ENCODE measurements at regions not wholly inside any gene's neighbourhood (a gene's known extent, or its start where the extent isn't known, plus 50 kb on each side); places are given as distances from the start of the nearest gene placed in this dataset.

DNA sequence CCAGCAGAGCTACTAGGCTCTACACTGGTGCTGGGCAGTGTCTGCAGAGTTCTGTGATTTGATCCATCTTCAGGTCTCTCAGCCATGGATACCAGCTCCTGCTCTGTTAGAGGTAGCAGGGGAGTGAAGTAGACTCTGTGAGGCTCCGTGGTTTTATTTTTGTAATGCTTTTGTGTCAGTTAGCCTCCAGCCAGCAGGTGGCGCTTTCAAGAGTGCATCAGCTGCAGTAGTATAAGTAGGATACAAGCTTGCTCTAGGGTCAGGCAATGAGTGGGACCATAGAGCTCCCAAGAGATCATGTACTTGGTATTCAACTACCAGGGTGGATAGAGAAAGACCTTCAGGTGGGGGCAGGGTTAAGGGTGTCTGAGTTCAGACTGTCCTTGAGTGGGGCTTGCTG lies 362.5 kb upstream of the TRAM1L1 start:
- CTCF ChIA-PET, result no interaction called here
- Histone ChIP-seq H3K4me1 (ENCODE audit: control insufficient read depth, extremely low read depth, insufficient read depth, low read length) (no peaks in the 10 kb centered on the region), H3K9me1 (replicated peaks; ENCODE audit: control insufficient read depth, extremely low read depth, insufficient read depth, low read length) (no peaks in the 10 kb centered on the region), H4K20me1 (replicated peaks; ENCODE audit: control insufficient read depth, extremely low read depth, insufficient read depth, low read length) (no peaks in the 10 kb centered on the region), H2AFZ (ENCODE audit: low read depth, low read length) (no peak overlapping the region), H3K36me3 (ENCODE audit: control insufficient read depth in 2 of 2, extremely low read depth in 1 of 2, insufficient read depth in 2 of 2, low read length in 2 of 2) (no peaks in the 10 kb centered on the region), H3K4me3 (replicated peaks in 1 of 3; ENCODE audit: insufficient read depth in 1 of 3, low read depth in 1 of 3, low read length in 3 of 3) (no peak overlapping the region), H3K9me3 (replicated peaks; ENCODE audit: control insufficient read depth, insufficient read depth, low read length) (no peaks in the 10 kb centered on the region), H3K27ac (ENCODE audit: insufficient read depth, low read depth, low read length) (no peak overlapping the region), H3K9ac (replicated peaks; ENCODE audit: extremely low read depth, insufficient read depth, low read length) (no peak overlapping the region), H3K27me3 (ENCODE audit: control insufficient read depth in 2 of 2, insufficient read depth in 2 of 2, low read length in 2 of 2) (no peaks in the 10 kb centered on the region), H3K79me2 (ENCODE audit: control insufficient read depth, insufficient read depth, low read length) (no peaks in the 10 kb centered on the region), H3K4me2 (ENCODE audit: insufficient read depth, low read length) (no peak overlapping the region)
- DNase-seq (ENCODE audit: low read depth, low spot score) (no peak), FAIRE-seq (no peak)
- intact Hi-C loops (cut with micrococcal nuclease), result no loop called here
- POLR2A ChIA-PET, result no interaction called here
- BruUV-seq (replicated peaks), result no TSS peak
- dilution Hi-C loops (cut with MboI; ENCODE audit: extremely low pct_ligation_motif_present, low sequenced_read_pairs), result no loop called here
- TF ChIP-seq, protein P1, sequence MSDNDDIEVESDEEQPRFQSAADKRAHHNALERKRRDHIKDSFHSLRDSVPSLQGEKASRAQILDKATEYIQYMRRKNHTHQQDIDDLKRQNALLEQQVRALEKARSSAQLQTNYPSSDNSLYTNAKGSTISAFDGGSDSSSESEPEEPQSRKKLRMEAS (IDR thresholded peaks at IDR 0.05; ENCODE audit: insufficient read depth, insufficient read length), result no peak
- TF ChIP-seq, protein P2, sequence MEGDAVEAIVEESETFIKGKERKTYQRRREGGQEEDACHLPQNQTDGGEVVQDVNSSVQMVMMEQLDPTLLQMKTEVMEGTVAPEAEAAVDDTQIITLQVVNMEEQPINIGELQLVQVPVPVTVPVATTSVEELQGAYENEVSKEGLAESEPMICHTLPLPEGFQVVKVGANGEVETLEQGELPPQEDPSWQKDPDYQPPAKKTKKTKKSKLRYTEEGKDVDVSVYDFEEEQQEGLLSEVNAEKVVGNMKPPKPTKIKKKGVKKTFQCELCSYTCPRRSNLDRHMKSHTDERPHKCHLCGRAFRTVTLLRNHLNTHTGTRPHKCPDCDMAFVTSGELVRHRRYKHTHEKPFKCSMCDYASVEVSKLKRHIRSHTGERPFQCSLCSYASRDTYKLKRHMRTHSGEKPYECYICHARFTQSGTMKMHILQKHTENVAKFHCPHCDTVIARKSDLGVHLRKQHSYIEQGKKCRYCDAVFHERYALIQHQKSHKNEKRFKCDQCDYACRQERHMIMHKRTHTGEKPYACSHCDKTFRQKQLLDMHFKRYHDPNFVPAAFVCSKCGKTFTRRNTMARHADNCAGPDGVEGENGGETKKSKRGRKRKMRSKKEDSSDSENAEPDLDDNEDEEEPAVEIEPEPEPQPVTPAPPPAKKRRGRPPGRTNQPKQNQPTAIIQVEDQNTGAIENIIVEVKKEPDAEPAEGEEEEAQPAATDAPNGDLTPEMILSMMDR (IDR thresholded peaks at IDR 0.05; ENCODE audit: extremely low read depth in 1 of 2, insufficient read depth in 1 of 2, low read depth in 1 of 2, low read length in 2 of 2), result peak; percentile 7 to 8

DNA sequence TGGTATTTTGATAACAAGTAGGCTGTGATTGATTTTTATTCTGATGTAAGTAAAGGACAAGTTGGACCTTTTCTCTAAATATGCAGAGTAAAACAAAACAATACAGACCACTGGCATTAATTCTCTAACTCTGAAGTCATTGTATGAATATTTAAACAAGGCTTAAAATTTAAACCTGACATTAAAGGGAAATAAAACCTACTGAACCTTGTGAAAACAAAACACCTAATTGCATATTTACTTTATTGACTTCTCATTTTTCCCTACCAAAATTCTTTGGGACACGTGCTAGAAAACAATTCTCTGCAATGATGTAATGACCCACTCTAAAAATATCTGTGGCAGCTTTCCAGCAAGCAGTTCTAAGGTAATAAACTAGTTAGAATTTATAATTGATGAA lies 369.7 kb upstream of the TRAM1L1 start:
- Histone ChIP-seq H4K20me1 (replicated peaks; ENCODE audit: control insufficient read depth, extremely low read depth, insufficient read depth, low read length) (no peaks in the 10 kb centered on the region), H3K4me3 (replicated peaks in 1 of 3; ENCODE audit: insufficient read depth in 1 of 3, low read depth in 1 of 3, low read length in 3 of 3) (no peak overlapping the region), H3K27ac (ENCODE audit: insufficient read depth, low read depth, low read length) (no peak overlapping the region), H3K79me2 (ENCODE audit: control insufficient read depth, insufficient read depth, low read length) (no peaks in the 10 kb centered on the region), H3K4me2 (ENCODE audit: insufficient read depth, low read length) (no peak overlapping the region), H2AFZ (ENCODE audit: low read depth, low read length) (no peak overlapping the region), H3K9me3 (replicated peaks; ENCODE audit: control insufficient read depth, insufficient read depth, low read length) (no peaks in the 10 kb centered on the region), H3K27me3 (ENCODE audit: control insufficient read depth in 2 of 2, insufficient read depth in 2 of 2, low read length in 2 of 2) (no peaks in the 10 kb centered on the region), H3K9me1 (replicated peaks; ENCODE audit: control insufficient read depth, extremely low read depth, insufficient read depth, low read length) (no peaks in the 10 kb centered on the region), H3K9ac (replicated peaks; ENCODE audit: extremely low read depth, insufficient read depth, low read length) (no peak overlapping the region), H3K36me3 (ENCODE audit: control insufficient read depth in 2 of 2, extremely low read depth in 1 of 2, insufficient read depth in 2 of 2, low read length in 2 of 2) (no peaks in the 10 kb centered on the region), H3K4me1 (ENCODE audit: control insufficient read depth, extremely low read depth, insufficient read depth, low read length) (no peaks in the 10 kb centered on the region)
- POLR2A ChIA-PET, result no interaction called here
- CTCF ChIA-PET, result no interaction called here
- no TSS peak for BruUV-seq (replicated peaks)
- no peak for TF ChIP-seq POLR2A (IDR thresholded peaks at IDR 0.05; ENCODE audit: low read depth, low read length)
- TF ChIP-seq, protein P1 (IDR thresholded peaks at IDR 0.05; ENCODE audit: insufficient read depth, insufficient read length), result no peak
- no peak for TF ChIP-seq GATA2 (IDR thresholded peaks at IDR 0.05; ENCODE audit: insufficient read depth, insufficient read length, low read depth, low read length)
- TF ChIP-seq EZH2 (IDR thresholded peaks at IDR 0.05; ENCODE audit: borderline replicate concordance, low read depth, low read length, severe bottlenecking), result no peak
- no peak for TF ChIP-seq POLR2AphosphoS5 (IDR thresholded peaks at IDR 0.05; ENCODE audit: insufficient read depth, low read depth, low read length)
- no peak for TF ChIP-seq MYC (IDR thresholded peaks at IDR 0.05; ENCODE audit: low read depth, low read length)
- no peak for TF ChIP-seq FOS (IDR thresholded peaks at IDR 0.05; ENCODE audit: borderline replicate concordance, insufficient read depth, low read length)
- no peak for TF ChIP-seq JUN (IDR thresholded peaks at IDR 0.05; ENCODE audit: borderline replicate concordance, insufficient read depth, insufficient read length, low read depth)
- TF ChIP-seq, protein P2 (IDR thresholded peaks at IDR 0.05; ENCODE audit: extremely low read depth in 1 of 2, insufficient read depth in 1 of 2, low read depth in 1 of 2, low read length in 2 of 2), result no peak
- dilution Hi-C loops (cut with MboI; ENCODE audit: extremely low pct_ligation_motif_present, low sequenced_read_pairs) (no loop called here), intact Hi-C loops (cut with micrococcal nuclease) (no loop called here)
- DNase-seq (ENCODE audit: low read depth, low spot score) (no peak), FAIRE-seq (no peak)
